ENCODE measurements at regions not wholly inside any gene's neighbourhood (a gene's known extent, or its start where the extent isn't known, plus 50 kb on each side); places are given as distances from the start of the nearest gene placed in this dataset.

GRCh38 chr2:509888-510287 lies 167.3 kb downstream of the TMEM18 start:
- DNase-seq: no peak

GRCh38 chr2:508121-508520 lies 169.1 kb downstream of the TMEM18 start:
- DNase-seq: no peak

- no peak for DNase-seq
Observed at GRCh38 chr2:506866-507265, 170.3 kb downstream of the TMEM18 start.

- DNase-seq: no peak
Observed at GRCh38 chr2:506451-506850, 170.8 kb downstream of the TMEM18 start.

- no peak for DNase-seq
Observed at GRCh38 chr2:505941-506340, 171.3 kb downstream of the TMEM18 start.

- no peak for DNase-seq
Observed at GRCh38 chr2:503288-503999, 173.8 kb downstream of the TMEM18 start.

GRCh38 chr2:502831-503230 lies 174.4 kb downstream of the TMEM18 start:
- DNase-seq: no peak

- no peak for DNase-seq
Observed at GRCh38 chr2:501667-502066, 175.5 kb downstream of the TMEM18 start.

- peak; percentile 22 for DNase-seq
Observed at GRCh38 chr2:501130-501529, 176.1 kb downstream of the TMEM18 start.

- no peak for DNase-seq
Observed at GRCh38 chr2:499726-500125, 177.5 kb downstream of the TMEM18 start.

- no peak for DNase-seq
Observed at GRCh38 chr2:498493-499178, 178.6 kb downstream of the TMEM18 start.

- no peak for DNase-seq
Observed at GRCh38 chr2:497770-498492, 179.3 kb downstream of the TMEM18 start.

- no peak for DNase-seq
Observed at GRCh38 chr2:496729-497128, 180.5 kb downstream of the TMEM18 start.

- DNase-seq: no peak
Observed at GRCh38 chr2:495745-496275, 181.4 kb downstream of the TMEM18 start.

GRCh38 chr2:494853-495252 lies 182.4 kb downstream of the TMEM18 start:
- DNase-seq: no peak

GRCh38 chr2:493228-493627 lies 184.0 kb downstream of the TMEM18 start:
- no peak for DNase-seq

- DNase-seq: no peak
Observed at GRCh38 chr2:492178-492577, 185.0 kb downstream of the TMEM18 start.

GRCh38 chr2:489838-490237 lies 187.4 kb downstream of the TMEM18 start:
- no peak for DNase-seq

GRCh38 chr2:489084-489483 lies 188.1 kb downstream of the TMEM18 start:
- DNase-seq: no peak

GRCh38 chr2:487186-488079 lies 189.8 kb downstream of the TMEM18 start:
- DNase-seq: no peak

- DNase-seq: peak; percentile 2
Observed at GRCh38 chr2:486371-486770, 190.8 kb downstream of the TMEM18 start.

- DNase-seq: peak; percentile 2
Observed at GRCh38 chr2:481388-481787, 193.5 kb upstream of the ALKAL2 start.

All from DMS53 (cell line).